Right lobe of liver (tissue), 6 donors: ENCODE measurements at regions not wholly inside any gene's neighbourhood (a gene's known extent, or its start where the extent isn't known, plus 50 kb on each side); places are given as distances from the start of the nearest gene placed in this dataset.

Experiments
- ATAC-seq, 4 donors: fragments of 200-7000 bp; cut with Tn5 transposase; one replicate each; pipeline ENCODE4 v1.9.1; 2020; ENCODE audit warnings: mild to moderate bottlenecking in 4 of 4, moderate library complexity in 4 of 4
- DNase-seq, 3 donors: peaks; one replicate each; pipeline ENCODE4 v3.0.0-alpha.2; 2020
- H3K27ac ChIP-seq, 3 donors: fragments of 200-600 bp; one replicate each; pipeline ENCODE4 v1.8.0; 2022
- H3K27me3 ChIP-seq, 2 donors: fragments of 200-600 bp; one replicate each; pipeline ENCODE4 v1.8.0; 2022
- H3K36me3 ChIP-seq, 4 donors: fragments of 200-600 bp; sonication (generic) in 1 of 4; one replicate each; pipeline versions ENCODE4 v1.5.1 to v1.8.0; 2017 to 2022; ENCODE audit warnings: control low read depth in 1 of 4
- H3K4me1 ChIP-seq, 4 donors: fragments of 200-600 bp; sonication (generic) in 1 of 4; one replicate each; pipeline versions ENCODE4 v1.5.1 to v1.8.0; 2017 to 2022; ENCODE audit warnings: control low read depth in 1 of 4
- H3K4me3 ChIP-seq, 3 donors: fragments of 200-600 bp; one replicate each; pipeline ENCODE4 v1.8.0; 2022
- H3K9me3 ChIP-seq, 4 donors: fragments of 200-600 bp; sonication (generic) in 1 of 4; one replicate each; pipeline versions ENCODE4 v1.5.1 to v1.8.0; 2017 to 2022; ENCODE audit warnings: control low read depth in 1 of 4
- CTCF ChIP-seq, 4 donors: fragments of 200-600 bp in 3 of 4; fragments of 450-650 bp in 1 of 4; IDR thresholded peaks; one replicate each; pipeline versions ENCODE4 v1.5.1 to v1.8.0; 2016 to 2022; ENCODE audit warnings: antibody characterized with exemption in 4 of 4, mild to moderate bottlenecking in 2 of 4
- POLR2A ChIP-seq: fragments of 450-650 bp; IDR thresholded peaks from one replicate; pipeline ENCODE4 v1.6.1; 2017; ENCODE audit warnings: antibody characterized with exemption, mild to moderate bottlenecking
- WGBS: methylation state at CpG from one replicate; pipeline ENCODE4 v1.1.6; 2018; ENCODE audit warnings: low coverage, low lambda C conversion rate; ENCODE audit not compliant: insufficient coverage; ENCODE audit errors: missing lambda C conversion rate; 5-methylcytosine and 5-hydroxymethylcytosine counted together
- intact Hi-C, 2 donors: fragments of 100-400 bp; cut with DNase I; formaldehyde crosslinking; loops; one replicate each; pipeline versions ENCODE4 v1.11.2 to v1.14.1; 2022
- donor health status: DM: no; HTN: yes; CAD: no.
- donor health status: DM: no; HTN: no; CAD: no.
- donor health status: DM: no; HTN: no; CAD: no.
- donor health status: DM: no; HTN: yes; CAD: no.
- donor health status: DM: no; HTN: yes; CAD: no.

- DNase-seq (no peak), ATAC-seq (no peak)
- WGBS, result 68% methylated on average over 5 of the region's 5 CpGs
- Histone ChIP-seq H3K36me3 (no peaks in the 10 kb centered on the region), H3K27ac (no peak overlapping the region), H3K4me1 (no peaks in the 10 kb centered on the region), H3K9me3 (no peaks in the 10 kb centered on the region), H3K4me3 (no peak overlapping the region), H3K27me3 (no peaks in the 10 kb centered on the region)
- no peak for TF ChIP-seq CTCF (IDR thresholded peaks at IDR 0.05)
- TF ChIP-seq POLR2A, result no peak
- intact Hi-C loops, result no loop called here
Observed at GRCh38 chr20:39278230-39278788, 316.2 kb downstream of the DHX35 start.

- WGBS, result 81% methylated on average over 3 of the region's 7 CpGs
- Histone ChIP-seq H3K27me3 (no peaks in the 10 kb centered on the region), H3K4me3 (no peak overlapping the region), H3K9me3 (no peaks in the 10 kb centered on the region), H3K36me3 (no peaks in the 10 kb centered on the region), H3K27ac (no peak overlapping the region), H3K4me1 (no peaks in the 10 kb centered on the region)
- DNase-seq (no peak), ATAC-seq (no peak)
- intact Hi-C loops, result no loop called here
- TF ChIP-seq POLR2A (no peak), CTCF (IDR thresholded peaks at IDR 0.05) (no peak)
Observed at GRCh38 chr20:39277185-39277584, 315.0 kb downstream of the DHX35 start.

- no peak for TF ChIP-seq POLR2A
- no peak for TF ChIP-seq CTCF (IDR thresholded peaks at IDR 0.05)
- 41% methylated on average over 5 of the region's 10 CpGs for WGBS
- Histone ChIP-seq H3K4me3 (no peak overlapping the region), H3K27ac (no peak overlapping the region), H3K4me1 (no peaks in the 10 kb centered on the region), H3K9me3 (no peaks in the 10 kb centered on the region), H3K36me3 (no peaks in the 10 kb centered on the region), H3K27me3 (no peaks in the 10 kb centered on the region)
- ATAC-seq (peak in 1 of 4 donors; percentile 16), DNase-seq (no peak)
- intact Hi-C loops, result no loop called here
Observed at GRCh38 chr20:39270837-39271604, 308.9 kb downstream of the DHX35 start.

- ATAC-seq, result no peak
Observed at GRCh38 chr20:39269493-39270217, 307.5 kb downstream of the DHX35 start.

More at GRCh38 chr20:39269493-39270217, 307.5 kb downstream of the DHX35 start:
- intact Hi-C loops, result no loop called here
- Histone ChIP-seq H3K4me1 (no peaks in the 10 kb centered on the region), H3K27ac (no peak overlapping the region), H3K36me3 (no peaks in the 10 kb centered on the region), H3K27me3 (no peaks in the 10 kb centered on the region), H3K4me3 (no peak overlapping the region), H3K9me3 (no peaks in the 10 kb centered on the region)
- DNase-seq, result no peak
- no peak for TF ChIP-seq CTCF (IDR thresholded peaks at IDR 0.05)
- no peak for TF ChIP-seq POLR2A
- WGBS, result no CpG with 5 or more reads among the region's 1 CpG
